ENCODE measurements at regions not wholly inside any gene's neighbourhood (a gene's known extent, or its start where the extent isn't known, plus 50 kb on each side); places are given as distances from the start of the nearest gene placed in this dataset.
"Not testable (repeated sequence)": the region's sequence is repeated elsewhere in the genome, so short reads cannot be mapped to it uniquely, and the experiment has no call there.

- intact Hi-C loops (cut with DNase I; ENCODE audit: low total_unique reads); H3K27me3 ChIP-seq; H3K27ac ChIP-seq; H3K36me3 ChIP-seq; H3K4me1 ChIP-seq; DNase-seq (ENCODE audit: low spot score in 2 of 2); H3K9me3 ChIP-seq; H3K4me3 ChIP-seq: not testable (repeated sequence)
These were observed 180.7 kb upstream of the FOLH1 start for GRCh38 chr11:49389149-49389548.

GRCh38 chr11:49384371-49384770 is 176.0 kb upstream of the FOLH1 start:
- intact Hi-C loops (cut with DNase I; ENCODE audit: low total_unique reads); H3K36me3 ChIP-seq; H3K9me3 ChIP-seq; DNase-seq (ENCODE audit: low spot score in 2 of 2); H3K4me3 ChIP-seq; H3K27ac ChIP-seq; H3K4me1 ChIP-seq; H3K27me3 ChIP-seq: not testable (repeated sequence)

GRCh38 chr11:49377978-49378377 is 169.6 kb upstream of the FOLH1 start:
- TF ChIP-seq CTCF (IDR thresholded peaks at IDR 0.05) = no peak
- H3K4me1 ChIP-seq = no peaks in the 10 kb centered on the region
- H3K4me3 ChIP-seq = no peak overlapping the region
- intact Hi-C loops (cut with DNase I; ENCODE audit: low total_unique reads) = no loop called here
- no peak for DNase-seq (ENCODE audit: low spot score in 2 of 2)
- H3K36me3 ChIP-seq = no peaks in the 10 kb centered on the region
- H3K27ac ChIP-seq = no peak overlapping the region
- H3K27me3 ChIP-seq = no peaks in the 10 kb centered on the region
- no peaks in the 10 kb centered on the region for H3K9me3 ChIP-seq

GRCh38 chr11:49373866-49374265 is 165.5 kb upstream of the FOLH1 start:
- DNase-seq (ENCODE audit: low spot score in 2 of 2) = not testable (repeated sequence)

GRCh38 chr11:49373385-49373784 is 165.0 kb upstream of the FOLH1 start:
- H3K9me3 ChIP-seq; DNase-seq (ENCODE audit: low spot score in 2 of 2); intact Hi-C loops (cut with DNase I; ENCODE audit: low total_unique reads); H3K4me1 ChIP-seq; H3K4me3 ChIP-seq; H3K27ac ChIP-seq; H3K36me3 ChIP-seq; H3K27me3 ChIP-seq: not testable (repeated sequence)

More at GRCh38 chr11:49373866-49374265, 165.5 kb upstream of the FOLH1 start:
- H3K4me1 ChIP-seq; intact Hi-C loops (cut with DNase I; ENCODE audit: low total_unique reads); H3K27me3 ChIP-seq; H3K27ac ChIP-seq; H3K4me3 ChIP-seq; H3K9me3 ChIP-seq; H3K36me3 ChIP-seq: not testable (repeated sequence)

- H3K27ac ChIP-seq; intact Hi-C loops (cut with DNase I; ENCODE audit: low total_unique reads); H3K4me3 ChIP-seq; H3K4me1 ChIP-seq; H3K27me3 ChIP-seq; H3K36me3 ChIP-seq; H3K9me3 ChIP-seq; DNase-seq (ENCODE audit: low spot score in 2 of 2): not testable (repeated sequence)
- peak in 1 of 3 donors; percentile 29 for TF ChIP-seq CTCF (IDR thresholded peaks at IDR 0.05)
These were observed 163.7 kb upstream of the FOLH1 start for GRCh38 chr11:49372137-49372536.

GRCh38 chr11:49368556-49368955 is 160.2 kb upstream of the FOLH1 start:
- intact Hi-C loops (cut with DNase I; ENCODE audit: low total_unique reads); H3K4me1 ChIP-seq; DNase-seq (ENCODE audit: low spot score in 2 of 2); H3K36me3 ChIP-seq; H3K27me3 ChIP-seq; H3K27ac ChIP-seq; H3K4me3 ChIP-seq; H3K9me3 ChIP-seq: not testable (repeated sequence)

GRCh38 chr11:49365375-49365774 is 157.0 kb upstream of the FOLH1 start:
- H3K9me3 ChIP-seq; H3K4me1 ChIP-seq; H3K27me3 ChIP-seq; H3K36me3 ChIP-seq; H3K4me3 ChIP-seq; DNase-seq (ENCODE audit: low spot score in 2 of 2); intact Hi-C loops (cut with DNase I; ENCODE audit: low total_unique reads): not testable (repeated sequence)
- H3K27ac ChIP-seq = peak overlapping the region in 1 of 2 donors; percentile 32

- H3K27me3 ChIP-seq; H3K9me3 ChIP-seq; H3K4me3 ChIP-seq; H3K4me1 ChIP-seq; DNase-seq (ENCODE audit: low spot score in 2 of 2); intact Hi-C loops (cut with DNase I; ENCODE audit: low total_unique reads); H3K27ac ChIP-seq; H3K36me3 ChIP-seq: not testable (repeated sequence)
These were observed 154.6 kb upstream of the FOLH1 start for GRCh38 chr11:49362994-49363393.

GRCh38 chr11:49354536-49354935 is 146.1 kb upstream of the FOLH1 start:
- H3K4me1 ChIP-seq; DNase-seq (ENCODE audit: low spot score in 2 of 2); H3K36me3 ChIP-seq; H3K27ac ChIP-seq; H3K27me3 ChIP-seq; H3K4me3 ChIP-seq; H3K9me3 ChIP-seq; intact Hi-C loops (cut with DNase I; ENCODE audit: low total_unique reads): not testable (repeated sequence)

- DNase-seq (ENCODE audit: low spot score in 2 of 2); H3K27ac ChIP-seq; H3K36me3 ChIP-seq; H3K4me3 ChIP-seq; H3K27me3 ChIP-seq; H3K4me1 ChIP-seq; H3K9me3 ChIP-seq; intact Hi-C loops (cut with DNase I; ENCODE audit: low total_unique reads): not testable (repeated sequence)
These were observed 144.5 kb upstream of the FOLH1 start for GRCh38 chr11:49352868-49353267.

GRCh38 chr11:49346627-49347026 is 138.2 kb upstream of the FOLH1 start:
- intact Hi-C loops (cut with DNase I; ENCODE audit: low total_unique reads); H3K4me3 ChIP-seq; H3K27ac ChIP-seq; H3K27me3 ChIP-seq; H3K36me3 ChIP-seq; DNase-seq (ENCODE audit: low spot score in 2 of 2); H3K9me3 ChIP-seq; H3K4me1 ChIP-seq: not testable (repeated sequence)
